ENCODE measurements at regions not wholly inside any gene's neighbourhood (a gene's known extent, or its start where the extent isn't known, plus 50 kb on each side); places are given as distances from the start of the nearest gene placed in this dataset.

DNA sequence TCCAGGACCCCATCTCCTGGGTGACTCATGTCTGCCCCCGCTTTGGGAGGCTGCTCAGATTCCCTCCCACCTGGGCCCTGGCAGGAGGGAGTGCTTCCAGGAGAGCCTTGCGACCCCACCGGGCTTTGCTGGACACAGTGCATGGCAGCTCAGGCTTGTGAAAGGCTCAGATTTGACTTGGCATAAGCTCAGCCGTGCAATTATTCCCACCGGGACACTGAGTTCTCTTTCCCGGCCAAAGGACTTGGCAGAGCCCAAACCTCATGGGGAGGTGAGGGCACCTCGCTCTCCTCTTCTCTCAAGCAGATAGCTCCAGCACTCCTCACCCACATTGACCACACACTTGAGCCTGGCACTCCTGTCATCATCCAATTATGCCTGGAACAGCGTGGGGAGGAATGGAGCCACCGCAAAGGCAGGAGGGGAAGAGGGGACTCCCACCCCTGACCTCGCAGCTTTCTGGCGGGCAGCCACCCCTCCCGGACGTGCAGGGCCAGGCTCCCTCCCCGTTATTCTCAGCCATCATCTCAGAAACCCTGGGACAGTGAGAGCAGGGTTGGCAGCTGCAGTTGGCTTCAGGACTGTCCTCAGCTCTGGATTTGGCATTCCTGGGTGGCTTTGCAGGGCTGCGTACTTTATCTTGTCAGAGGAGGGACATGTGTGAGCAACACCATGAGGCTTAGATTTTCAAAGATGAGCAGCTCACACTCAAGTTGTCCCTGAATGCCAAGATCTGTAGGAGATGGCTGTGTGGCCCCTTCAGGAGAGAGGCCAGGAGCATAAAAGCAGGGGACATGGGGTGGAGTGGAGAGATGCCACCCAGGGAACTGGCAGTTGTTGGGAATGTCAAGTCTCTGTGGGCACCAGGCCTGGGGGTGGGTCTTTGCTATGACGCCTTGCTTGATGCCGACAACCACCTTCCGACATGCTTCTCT lies 306.2 kb downstream of the TEX29 start:
- no peak overlapping the region for H3K27ac ChIP-seq (ENCODE audit: low read length)

More for the DNA sequence above, 306.2 kb downstream of the TEX29 start:
- Histone ChIP-seq H3K79me2 (replicated peaks; ENCODE audit: insufficient read depth, low read length) (no peaks in the 10 kb centered on the region), H3K9me2 (ENCODE audit: insufficient read depth, low read length) (no peaks in the 10 kb centered on the region), H3F3A (ENCODE audit: insufficient read depth, low read length, poor library complexity, severe bottlenecking) (peaks cover 3% of the 10 kb centered on the region), H3K27me3 (ENCODE audit: insufficient read depth, low read depth, low read length) (no peaks in the 10 kb centered on the region), H3K9me3 (ENCODE audit: low read length) (no peaks in the 10 kb centered on the region), H3K36me3 (ENCODE audit: insufficient read depth, low read length) (no peaks in the 10 kb centered on the region), H3K9ac (ENCODE audit: low read length) (no peak overlapping the region), H3K4me3 (ENCODE audit: low read length) (no peak overlapping the region), H2AFZ (ENCODE audit: low read depth, low read length) (no peak overlapping the region), H4K20me1 (ENCODE audit: insufficient read depth) (no peaks in the 10 kb centered on the region), H3K4me2 (ENCODE audit: low read length) (no peak overlapping the region)
- TF ChIP-seq SMC3 (conservative IDR thresholded peaks at IDR 0.05; ENCODE audit: poor library complexity): no peak
- no peak for TF ChIP-seq CTCF (IDR thresholded peaks at IDR 0.05; ENCODE audit: poor library complexity, severe bottlenecking)
- no peak for TF ChIP-seq REST (IDR thresholded peaks at IDR 0.05; ENCODE audit: borderline replicate concordance)
- TF ChIP-seq POLR2AphosphoS5 (IDR thresholded peaks at IDR 0.05): no peak
- no peak for TF ChIP-seq EP300 (conservative IDR thresholded peaks at IDR 0.05; ENCODE audit: poor library complexity, severe bottlenecking)
- no peak for TF ChIP-seq TAF1 (IDR thresholded peaks at IDR 0.05; ENCODE audit: low read depth)
- no peak for TF ChIP-seq MXI1 (conservative IDR thresholded peaks at IDR 0.05; ENCODE audit: poor library complexity, severe bottlenecking)
- TF ChIP-seq EZH2 (IDR thresholded peaks at IDR 0.05; ENCODE audit: borderline replicate concordance, insufficient read depth, low read length, poor library complexity, severe bottlenecking): no peak
- no peak for TF ChIP-seq RAD21 (conservative IDR thresholded peaks at IDR 0.05)
